ENCODE measurements at regions not wholly inside any gene's neighbourhood (a gene's known extent, or its start where the extent isn't known, plus 50 kb on each side); places are given as distances from the start of the nearest gene placed in this dataset.
"Not testable (repeated sequence)": the region's sequence is repeated elsewhere in the genome, so short reads cannot be mapped to it uniquely, and the experiment has no call there.

- peak; percentile 79 for DNase-seq
Measured at GRCh38 chr20:53738945-53739798, 145.5 kb upstream of the ZNF217 start.

DNA sequence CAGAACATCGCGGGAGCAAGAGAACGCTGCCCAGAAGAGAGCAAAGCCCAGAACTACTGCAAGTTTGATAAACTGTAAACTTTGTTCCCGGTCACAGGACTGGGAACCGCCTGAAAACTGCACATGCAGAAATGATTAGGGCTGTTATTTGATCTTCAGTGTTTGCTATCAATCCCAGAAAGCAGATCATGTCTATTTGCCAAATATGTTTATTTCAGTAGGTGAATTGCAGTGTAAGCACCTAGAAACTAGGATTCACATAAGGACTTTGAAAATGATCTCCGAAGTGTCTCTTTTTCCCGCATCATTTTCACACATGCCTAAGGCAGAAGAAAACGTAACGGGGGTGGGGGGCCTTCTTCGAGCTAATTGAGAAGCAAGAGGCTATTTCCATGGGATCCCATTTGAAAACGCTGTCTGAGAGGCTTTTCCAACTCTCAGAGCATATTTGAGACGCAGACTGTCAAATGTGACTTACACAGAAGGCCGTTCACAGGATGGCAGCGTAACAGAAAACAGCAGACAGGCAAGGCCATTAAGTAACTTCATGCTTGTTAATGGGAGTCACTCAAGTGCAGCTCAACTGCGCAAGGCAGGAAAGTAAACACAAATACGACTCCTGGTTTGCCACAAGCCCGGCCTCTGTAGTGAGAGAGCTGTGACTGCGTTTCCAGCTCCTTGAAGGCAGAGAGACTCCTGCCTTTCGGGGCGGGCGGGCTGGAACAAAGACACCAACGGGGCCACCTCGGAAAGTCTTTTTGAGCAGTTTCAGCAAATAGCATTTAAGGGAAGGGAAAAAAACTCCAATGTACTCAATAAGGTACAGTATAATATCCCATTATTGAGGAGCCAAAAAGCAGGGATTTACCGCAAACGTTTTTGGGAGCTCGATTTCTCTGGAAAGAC lies 144.7 kb upstream of the ZNF217 start:
- peak; percentile 98 for DNase-seq

DNA sequence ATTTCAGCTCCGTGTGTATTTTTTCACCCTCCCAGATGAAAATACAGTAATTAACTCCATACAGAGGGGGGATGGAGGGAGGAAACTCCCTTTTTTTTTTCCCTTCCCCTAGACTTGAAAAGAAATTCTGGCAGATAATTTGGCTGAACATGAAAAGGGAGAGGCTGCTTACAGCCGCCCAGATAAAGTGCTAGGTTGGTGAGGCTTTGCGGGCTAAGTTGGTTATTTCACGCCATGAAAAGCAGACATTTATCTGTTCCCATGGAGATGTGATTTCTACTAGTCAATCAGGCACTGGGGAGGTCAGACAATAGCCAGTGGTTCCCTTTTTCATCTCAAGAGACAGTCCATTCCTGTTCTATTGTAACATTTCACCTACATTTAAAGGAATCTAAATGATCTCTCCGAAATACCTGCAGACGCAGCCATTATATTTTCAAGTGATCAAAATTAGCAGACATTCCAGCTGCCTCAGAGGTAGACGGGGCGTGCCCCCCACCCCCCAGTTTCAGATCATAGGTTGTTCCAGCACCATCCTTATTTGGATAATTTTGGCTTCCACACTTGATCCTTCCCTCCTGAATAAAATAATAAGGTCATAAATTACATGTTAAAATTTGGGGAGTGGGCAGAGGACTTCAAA lies 143.9 kb upstream of the ZNF217 start:
- DNase-seq: peak; percentile 86

DNA sequence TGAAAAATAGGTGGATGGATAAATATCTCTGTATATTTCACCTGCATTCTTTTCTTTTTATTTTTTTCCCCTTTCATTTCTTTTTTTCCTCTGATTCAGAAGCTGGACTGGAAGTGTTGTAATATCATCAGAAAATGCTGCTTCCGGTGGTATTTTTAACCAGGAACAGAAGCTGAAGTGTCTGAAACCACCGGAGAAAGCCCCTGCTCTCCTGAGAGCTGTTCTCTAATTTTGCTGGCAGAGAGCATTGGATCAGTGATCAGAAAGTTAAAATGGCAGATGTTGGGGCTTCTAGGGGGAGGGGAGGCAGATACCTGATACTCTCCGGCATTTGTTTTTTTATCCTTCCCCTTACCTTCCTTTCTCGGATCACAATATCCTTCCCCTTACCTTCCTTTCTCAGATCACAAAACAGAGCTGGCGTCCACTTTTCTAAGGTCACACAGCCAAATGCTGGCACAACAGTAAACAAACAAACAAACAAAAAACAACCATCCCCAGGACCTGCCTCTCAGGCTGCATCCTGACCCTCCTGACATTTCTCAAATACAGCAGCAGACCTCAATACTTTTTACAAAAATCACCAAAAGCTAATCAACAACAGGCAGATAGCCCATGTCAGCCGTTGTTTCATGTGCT lies 143.2 kb upstream of the ZNF217 start:
- DNase-seq: peak; percentile 100

DNA sequence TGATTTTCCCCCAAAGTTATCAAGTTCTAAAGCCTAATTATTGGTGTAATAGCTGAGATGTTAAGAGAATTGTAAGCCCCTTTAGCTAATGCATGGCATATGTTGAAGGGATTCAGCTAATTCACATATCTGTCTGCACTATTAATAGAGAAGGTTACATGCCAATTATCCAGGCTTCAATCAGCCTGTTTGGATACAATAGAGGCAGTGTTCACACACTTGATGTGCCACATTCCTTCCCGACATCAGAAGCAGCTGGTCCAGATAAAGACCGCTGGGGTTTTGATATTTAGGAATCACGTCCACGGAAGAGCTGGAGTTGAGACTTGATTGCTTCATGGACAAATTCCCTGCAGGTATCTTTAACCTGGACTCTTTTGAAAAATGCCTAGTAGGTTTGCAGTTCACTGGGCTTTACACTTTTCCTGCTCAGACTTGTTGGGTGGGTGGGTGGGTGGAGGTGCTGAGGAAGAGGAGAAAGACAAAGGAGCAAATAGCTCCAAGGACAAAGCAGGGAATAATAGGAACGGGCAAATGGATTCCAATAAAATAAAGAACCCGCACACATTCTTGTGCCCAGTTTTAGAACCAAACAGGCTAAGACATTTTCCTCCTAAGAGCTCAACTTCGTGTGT lies 142.6 kb upstream of the ZNF217 start:
- peak; percentile 86 for DNase-seq

DNA sequence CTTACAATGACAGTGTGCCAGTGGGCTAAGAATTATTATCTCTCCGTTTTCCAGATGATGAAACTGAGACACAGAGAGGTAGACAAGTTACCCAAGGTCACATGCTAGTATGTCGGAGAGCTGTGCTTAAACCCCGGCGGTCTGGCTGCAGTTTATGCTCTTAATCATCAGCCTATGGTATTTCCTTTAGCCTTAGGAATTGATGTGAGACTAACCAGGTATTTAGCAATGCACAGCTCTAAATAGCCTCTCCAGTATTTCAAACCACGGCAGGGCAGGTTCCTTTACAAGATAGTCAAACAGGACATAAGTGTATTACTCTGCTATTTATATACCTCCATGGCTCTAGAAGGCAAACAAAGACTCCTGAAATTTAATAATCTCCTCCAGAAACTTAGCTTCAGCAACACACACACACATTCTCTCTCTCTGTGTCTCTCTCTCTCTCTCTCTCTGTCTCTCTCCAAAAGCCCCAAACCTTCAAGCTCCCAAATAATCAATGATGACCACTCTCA lies 142.0 kb upstream of the ZNF217 start:
- peak; percentile 77 for DNase-seq

DNA sequence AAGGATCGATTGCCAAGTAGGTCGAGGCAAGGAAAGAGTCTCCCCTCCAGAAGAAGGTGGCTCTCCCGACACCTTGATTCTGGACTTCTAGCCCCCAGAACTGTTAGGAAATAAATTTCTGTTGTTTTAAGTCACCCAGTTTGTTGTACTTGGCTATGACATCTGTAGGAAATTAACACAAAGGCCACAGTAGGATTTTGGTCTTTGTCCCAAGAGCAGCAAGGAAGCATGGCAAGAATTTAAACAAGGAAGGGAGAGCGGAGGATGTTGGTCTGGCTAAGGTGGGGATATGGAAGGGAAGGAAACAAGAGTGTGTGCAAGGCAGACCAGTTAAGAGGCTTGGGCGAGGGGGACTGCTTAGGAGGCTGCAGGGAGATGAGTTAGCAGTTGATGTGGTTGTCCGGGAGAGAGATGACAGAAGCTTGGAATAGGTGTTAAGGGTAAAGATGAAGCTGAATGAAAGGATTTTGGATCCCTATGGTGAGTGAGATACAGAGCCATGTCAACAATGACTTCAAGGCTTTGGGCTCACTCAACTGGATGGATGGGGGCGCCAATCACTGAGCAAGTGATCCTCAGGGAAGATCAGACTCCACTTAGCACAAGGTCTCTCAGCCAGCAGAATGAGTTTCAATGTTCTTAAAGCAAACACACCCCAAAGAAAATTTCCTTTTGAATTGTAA lies 140.5 kb upstream of the ZNF217 start:
- no peak for DNase-seq

DNA sequence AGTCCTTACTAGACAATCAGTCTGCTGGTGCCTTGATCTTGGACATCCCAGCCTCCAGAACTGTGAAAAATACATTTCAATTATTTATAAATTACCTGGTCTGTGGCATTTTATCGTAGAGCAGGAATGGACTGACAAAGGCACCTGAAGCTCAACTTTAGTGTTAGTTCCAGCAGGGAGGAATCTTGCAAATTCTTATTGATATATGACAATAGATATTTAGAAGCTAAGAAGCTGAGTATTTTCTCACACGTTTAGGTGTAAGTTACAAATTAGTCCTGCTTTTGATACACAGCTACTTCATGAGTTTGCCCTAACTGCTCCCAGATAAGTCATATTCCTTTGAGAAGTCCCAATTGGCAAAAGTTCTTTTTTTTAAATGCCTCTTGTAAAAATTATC lies 138.0 kb upstream of the ZNF217 start:
- no peak for DNase-seq

DNA sequence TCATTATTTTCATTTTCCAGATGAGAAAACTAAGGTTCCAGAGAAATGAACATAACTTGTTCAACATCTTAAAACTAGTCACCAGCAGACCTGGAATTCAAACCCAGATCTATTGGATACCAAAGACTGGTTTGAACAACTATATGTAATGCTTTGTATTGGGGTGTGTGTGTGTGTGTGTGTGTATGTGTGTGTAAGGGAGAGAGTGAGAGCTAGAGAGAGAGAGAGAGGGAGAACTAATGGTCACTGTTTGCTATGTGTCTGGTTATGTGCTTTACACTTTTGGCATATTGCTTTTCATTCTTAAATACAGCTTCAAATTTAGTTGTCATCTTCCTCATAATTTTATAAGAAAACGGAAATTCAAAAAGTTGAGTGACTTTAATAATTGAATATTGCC lies 134.7 kb upstream of the ZNF217 start:
- DNase-seq: no peak

GRCh38 chr20:53727239-53727638 lies 133.6 kb upstream of the ZNF217 start:
- not testable (repeated sequence) for DNase-seq

- no peak for DNase-seq
Measured at GRCh38 chr20:53725575-53725970, 131.9 kb upstream of the ZNF217 start.

DNA sequence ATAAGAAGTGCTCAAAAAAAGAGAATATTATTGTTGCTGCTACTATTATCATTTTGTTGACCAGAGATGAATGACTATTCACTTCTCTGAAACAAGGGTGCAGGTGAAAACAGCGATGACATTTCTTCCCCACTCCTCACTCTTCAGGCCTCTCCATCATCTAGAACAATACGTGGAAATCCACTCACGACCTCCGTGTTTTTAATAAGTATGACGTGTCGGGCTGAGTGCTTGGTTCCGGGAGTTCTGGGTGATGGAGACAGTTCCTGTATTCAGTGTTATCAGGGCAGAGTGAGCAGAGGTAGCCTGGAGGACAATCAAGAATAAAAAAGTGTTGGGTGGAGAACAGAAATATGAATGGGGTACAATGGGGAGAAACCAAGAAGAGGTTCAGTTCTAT lies 130.0 kb upstream of the ZNF217 start:
- DNase-seq: no peak

GRCh38 chr20:53723045-53723444 lies 129.4 kb upstream of the ZNF217 start:
- no peak for DNase-seq

- DNase-seq: no peak
Measured at GRCh38 chr20:53722515-53723036, 128.9 kb upstream of the ZNF217 start.

GRCh38 chr20:53721445-53721963 lies 127.9 kb upstream of the ZNF217 start:
- DNase-seq: not testable (repeated sequence)

DNA sequence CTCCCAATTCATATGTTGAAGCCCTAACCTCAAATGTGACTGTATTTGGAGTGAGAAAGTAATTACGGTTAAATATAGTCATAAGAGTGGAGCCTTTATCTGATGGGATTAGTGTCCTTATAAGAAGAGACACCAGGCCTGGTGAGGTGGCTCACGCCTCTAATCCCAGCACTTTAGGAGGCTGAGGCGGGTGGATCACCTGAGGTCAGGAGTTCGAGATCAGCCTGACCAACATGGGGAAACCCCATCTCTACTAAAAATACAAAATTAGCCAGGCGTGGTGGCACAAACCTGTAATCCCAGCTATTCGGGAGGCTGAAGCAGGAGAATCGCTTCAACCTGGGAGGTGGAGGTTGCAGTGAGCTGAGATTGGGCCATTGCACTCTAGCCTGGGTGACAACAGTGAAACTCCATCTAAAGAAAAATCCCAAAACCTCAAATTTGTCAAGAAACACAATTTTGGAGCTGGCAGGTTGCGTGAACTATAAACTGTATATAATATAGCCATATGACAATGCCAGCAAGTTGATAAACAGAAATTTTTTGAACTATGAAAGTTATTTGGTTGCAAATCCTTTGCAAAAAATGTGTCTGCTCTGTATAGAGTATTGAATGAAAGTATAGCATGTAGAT lies 125.6 kb upstream of the ZNF217 start:
- DNase-seq: not testable (repeated sequence)

DNA sequence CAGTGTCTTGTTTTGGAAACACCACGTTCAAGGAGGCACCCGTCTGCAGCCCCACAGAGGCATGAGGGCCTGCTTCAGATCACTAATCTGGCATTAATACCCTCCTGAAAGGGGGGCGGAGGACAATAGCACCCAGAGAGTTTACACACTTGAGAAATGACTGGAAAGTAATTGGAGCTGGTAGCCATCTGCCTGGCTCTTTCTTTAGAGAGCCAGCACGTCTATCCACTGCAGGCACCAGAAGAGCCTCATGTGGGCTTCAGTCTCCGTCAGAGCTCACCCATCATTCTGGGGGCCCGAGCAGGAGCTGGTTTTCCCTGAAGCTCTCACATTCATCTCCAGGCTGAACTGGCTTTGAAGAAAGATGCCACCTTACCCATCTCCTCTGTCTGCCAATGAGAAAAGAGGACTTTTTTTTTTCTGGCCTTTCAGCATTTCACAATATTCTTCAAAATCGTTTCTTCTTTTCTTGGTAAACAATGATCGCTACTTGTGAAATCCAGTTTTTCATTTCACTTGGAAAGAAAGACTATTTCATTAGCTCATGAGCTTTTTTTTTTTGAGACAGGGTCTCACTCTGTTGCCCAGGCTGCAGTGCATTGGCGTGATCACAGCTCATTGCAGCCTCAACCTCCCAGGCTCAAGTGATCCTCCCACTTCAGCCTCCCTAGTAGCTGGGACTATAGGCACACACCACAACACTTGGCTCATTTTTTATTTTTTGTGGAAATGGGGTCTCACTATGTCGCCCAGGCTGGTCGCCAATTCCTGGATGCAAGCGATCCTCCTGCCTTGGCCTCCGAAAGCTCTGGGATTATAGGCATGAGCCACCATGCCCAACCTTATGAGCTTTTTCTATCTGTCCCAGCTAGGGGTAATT lies 124.7 kb upstream of the ZNF217 start:
- DNase-seq: peak; percentile 98

GRCh38 chr20:53716395-53716794 lies 122.8 kb upstream of the ZNF217 start:
- DNase-seq: no peak

DNA sequence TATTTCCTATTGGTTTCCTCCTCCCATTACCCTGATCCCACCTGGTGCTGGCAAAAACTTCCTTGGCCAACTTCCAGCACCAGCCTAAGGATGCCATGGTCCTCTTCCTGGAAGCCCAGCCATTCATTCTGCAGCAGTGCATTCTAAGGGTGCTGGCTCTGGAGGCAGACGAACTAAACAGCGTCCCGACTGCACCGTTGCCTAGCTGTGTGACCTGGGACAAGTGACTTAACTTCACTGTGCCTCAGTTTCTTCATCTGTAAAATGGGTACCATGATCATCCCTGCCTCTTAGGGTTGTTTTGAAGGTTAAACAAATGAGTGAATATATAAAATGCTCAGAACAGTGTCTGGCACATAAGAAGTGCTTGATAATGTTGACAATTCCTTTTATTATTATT lies 120.9 kb upstream of the ZNF217 start:
- DNase-seq: no peak

Data from NCI-H2171 treated with DMSO at 0.1 percent for 48 hours (cell line).